Gastrocnemius medialis (tissue), 4 donors: ENCODE measurements at regions not wholly inside any gene's neighbourhood (a gene's known extent, or its start where the extent isn't known, plus 50 kb on each side); places are given as distances from the start of the nearest gene placed in this dataset.

Experiments
- POLR2A ChIP-seq, 2 donors: fragments of 450-650 bp; IDR thresholded peaks; one replicate each; pipeline ENCODE4 v1.6.1; 2017; ENCODE audit warnings: antibody characterized with exemption in 2 of 2, mild to moderate bottlenecking in 2 of 2, moderate library complexity in 2 of 2
- TF ChIP-seq, protein P1 (sequence below), 5 experiments: fragments of 450-650 bp in 3 of 5; fragments of 200-600 bp in 2 of 5; sonication (generic) in 2 of 5; IDR thresholded peaks in 4 of 5; conservative IDR thresholded peaks in 1 of 5; 1 replicate in 4 of 5; 2 replicates in 1 of 5; pipeline ENCODE4 v1.5.1; 2016 to 2019; ENCODE audit warnings: antibody characterized with exemption in 5 of 5, mild to moderate bottlenecking in 3 of 5, moderate library complexity in 3 of 5

- TF ChIP-seq, protein P1, sequence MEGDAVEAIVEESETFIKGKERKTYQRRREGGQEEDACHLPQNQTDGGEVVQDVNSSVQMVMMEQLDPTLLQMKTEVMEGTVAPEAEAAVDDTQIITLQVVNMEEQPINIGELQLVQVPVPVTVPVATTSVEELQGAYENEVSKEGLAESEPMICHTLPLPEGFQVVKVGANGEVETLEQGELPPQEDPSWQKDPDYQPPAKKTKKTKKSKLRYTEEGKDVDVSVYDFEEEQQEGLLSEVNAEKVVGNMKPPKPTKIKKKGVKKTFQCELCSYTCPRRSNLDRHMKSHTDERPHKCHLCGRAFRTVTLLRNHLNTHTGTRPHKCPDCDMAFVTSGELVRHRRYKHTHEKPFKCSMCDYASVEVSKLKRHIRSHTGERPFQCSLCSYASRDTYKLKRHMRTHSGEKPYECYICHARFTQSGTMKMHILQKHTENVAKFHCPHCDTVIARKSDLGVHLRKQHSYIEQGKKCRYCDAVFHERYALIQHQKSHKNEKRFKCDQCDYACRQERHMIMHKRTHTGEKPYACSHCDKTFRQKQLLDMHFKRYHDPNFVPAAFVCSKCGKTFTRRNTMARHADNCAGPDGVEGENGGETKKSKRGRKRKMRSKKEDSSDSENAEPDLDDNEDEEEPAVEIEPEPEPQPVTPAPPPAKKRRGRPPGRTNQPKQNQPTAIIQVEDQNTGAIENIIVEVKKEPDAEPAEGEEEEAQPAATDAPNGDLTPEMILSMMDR (IDR thresholded peaks at IDR 0.05 in 4 of 5, conservative IDR thresholded peaks at IDR 0.05 in 1 of 5) = no peak
- no peak for TF ChIP-seq POLR2A (IDR thresholded peaks at IDR 0.05)
Measured at GRCh38 chr2:175871331-175872004, 130.6 kb downstream of the LNPK start.
